ELF-1 (cell line): ENCODE measurements at regions not wholly inside any gene's neighbourhood (a gene's known extent, or its start where the extent isn't known, plus 50 kb on each side); places are given as distances from the start of the nearest gene placed in this dataset.
"Not testable (repeated sequence)": the region's sequence is repeated elsewhere in the genome, so short reads cannot be mapped to it uniquely, and the experiment has no call there.

Source experiments
- DNase-seq: peaks from one replicate; pipeline ENCODE4 v3.0.0-alpha.2; 2016; ENCODE audit warnings: low read depth, low spot score

GRCh38 chr2:92072461-92073035, 2798.7 kb upstream of the TEKT4 start:
- DNase-seq = peak; percentile 7

DNA sequence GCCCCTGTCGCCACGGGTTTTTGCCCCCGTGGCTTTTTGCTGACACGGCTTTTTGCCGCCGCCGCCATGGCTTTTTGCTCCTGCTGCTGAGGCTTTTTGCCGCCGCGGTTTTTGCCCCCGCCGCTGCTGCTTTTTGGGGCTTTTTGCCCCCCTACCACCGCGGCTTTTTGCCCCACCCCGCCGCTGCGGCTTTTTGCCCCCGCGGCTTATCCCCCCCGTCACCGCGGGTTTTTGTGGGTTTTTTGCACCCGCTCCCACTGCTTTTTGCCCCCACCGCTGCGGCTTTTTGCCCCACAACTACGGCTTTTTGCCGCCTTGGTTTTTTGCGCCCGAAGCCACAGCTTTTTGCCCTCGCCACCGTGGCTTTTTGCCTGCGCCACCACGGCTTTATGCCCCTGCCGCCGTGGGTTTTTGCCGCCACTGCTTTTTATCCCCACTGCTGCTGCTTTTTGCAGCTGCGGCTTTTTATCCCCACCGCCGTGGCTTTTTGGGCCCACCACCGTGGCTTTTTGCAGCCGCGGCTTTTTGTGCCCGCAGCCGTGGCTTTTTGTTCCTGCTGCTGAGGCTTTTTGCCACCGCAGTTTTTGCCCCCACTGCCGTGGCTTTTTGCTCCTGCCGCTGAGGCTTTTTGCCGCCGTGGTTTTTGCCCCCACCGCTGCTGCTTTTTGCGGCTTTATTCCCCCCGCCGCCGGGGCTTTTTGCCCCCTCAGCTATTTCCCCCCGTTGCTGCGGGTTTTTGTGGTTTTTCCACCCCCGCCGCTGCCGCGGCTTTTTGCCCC, 2798.0 kb upstream of the TEKT4 start:
- peak; percentile 0 for DNase-seq

- DNase-seq = no peak
Observed at GRCh38 chr2:92073815-92074548, 2797.2 kb upstream of the TEKT4 start.

- DNase-seq = peak; percentile 0
Observed at GRCh38 chr2:92074549-92074898, 2796.7 kb upstream of the TEKT4 start.

DNA sequence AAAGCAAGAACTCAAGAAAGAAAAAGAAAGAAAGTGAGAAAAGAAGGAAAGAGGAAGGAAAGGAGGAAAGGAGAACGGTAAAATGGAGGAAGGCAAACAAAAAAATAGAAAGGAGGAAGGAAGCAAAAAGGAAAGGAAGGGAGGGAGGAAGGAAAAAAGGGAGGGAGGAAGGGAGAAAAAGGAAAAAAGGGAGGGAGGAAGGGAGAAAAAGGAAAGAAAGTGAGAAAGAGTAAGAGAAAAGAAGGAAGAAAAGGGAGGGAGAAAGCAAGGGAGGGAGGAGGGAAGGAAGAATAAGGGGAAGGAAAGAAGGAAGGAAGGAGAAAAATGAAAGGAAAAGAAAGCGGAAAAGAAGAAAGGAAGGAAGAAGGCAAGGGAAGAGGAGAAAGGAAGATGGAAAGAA, 2795.9 kb upstream of the TEKT4 start:
- DNase-seq = not testable (repeated sequence)
